Left kidney (tissue), 1 donor: ENCODE measurements at regions not wholly inside any gene's neighbourhood (a gene's known extent, or its start where the extent isn't known, plus 50 kb on each side); places are given as distances from the start of the nearest gene placed in this dataset.

Experiments used
- DNase-seq: peaks from one replicate; pipeline ENCODE4 v3.0.0-alpha.2; 2013

DNA sequence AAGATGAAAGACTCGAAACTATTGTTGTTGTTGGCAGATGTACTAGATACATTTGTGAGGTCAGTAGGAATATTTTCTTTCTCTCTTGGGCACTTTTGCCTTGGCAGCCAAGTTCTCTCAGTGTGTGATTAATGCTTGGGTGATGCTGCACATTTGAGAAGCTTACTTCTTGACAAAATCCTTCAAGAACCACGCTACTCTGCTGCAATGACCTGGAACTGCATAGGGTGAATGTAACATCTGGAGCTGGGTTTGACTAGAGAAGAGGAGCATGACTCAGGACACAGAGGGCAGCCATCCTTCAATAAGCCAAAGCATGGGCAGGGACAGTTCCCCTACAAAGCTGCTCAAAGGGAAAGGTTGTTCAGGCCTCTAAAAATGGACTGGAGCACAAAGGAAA lies 75.5 kb upstream of the PUM3 start:
- no peak for DNase-seq

- DNase-seq = no peak
Observed at GRCh38 chr9:2916382-2916985, 72.6 kb upstream of the PUM3 start.

- DNase-seq = no peak
Observed at GRCh38 chr9:2913026-2913425, 69.1 kb upstream of the PUM3 start.

DNA sequence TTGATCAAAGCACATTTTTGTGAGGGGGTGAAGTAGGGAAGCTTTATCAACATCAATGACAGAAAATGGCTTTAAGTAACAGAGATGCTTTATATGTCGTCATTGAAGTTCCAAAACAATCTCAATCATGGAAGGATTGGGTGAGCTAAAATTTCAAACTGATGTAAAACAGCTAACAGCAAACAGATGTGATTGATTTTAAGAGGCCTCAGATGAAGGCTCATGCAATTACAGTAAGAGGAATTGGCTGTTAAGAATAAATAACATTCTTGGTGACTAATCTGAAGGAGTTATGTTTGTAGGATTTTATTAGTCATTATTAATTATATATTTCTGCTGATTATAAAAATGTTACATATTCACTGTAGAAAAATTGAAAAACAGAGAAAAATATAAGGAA lies 63.5 kb upstream of the PUM3 start:
- DNase-seq = no peak

DNA sequence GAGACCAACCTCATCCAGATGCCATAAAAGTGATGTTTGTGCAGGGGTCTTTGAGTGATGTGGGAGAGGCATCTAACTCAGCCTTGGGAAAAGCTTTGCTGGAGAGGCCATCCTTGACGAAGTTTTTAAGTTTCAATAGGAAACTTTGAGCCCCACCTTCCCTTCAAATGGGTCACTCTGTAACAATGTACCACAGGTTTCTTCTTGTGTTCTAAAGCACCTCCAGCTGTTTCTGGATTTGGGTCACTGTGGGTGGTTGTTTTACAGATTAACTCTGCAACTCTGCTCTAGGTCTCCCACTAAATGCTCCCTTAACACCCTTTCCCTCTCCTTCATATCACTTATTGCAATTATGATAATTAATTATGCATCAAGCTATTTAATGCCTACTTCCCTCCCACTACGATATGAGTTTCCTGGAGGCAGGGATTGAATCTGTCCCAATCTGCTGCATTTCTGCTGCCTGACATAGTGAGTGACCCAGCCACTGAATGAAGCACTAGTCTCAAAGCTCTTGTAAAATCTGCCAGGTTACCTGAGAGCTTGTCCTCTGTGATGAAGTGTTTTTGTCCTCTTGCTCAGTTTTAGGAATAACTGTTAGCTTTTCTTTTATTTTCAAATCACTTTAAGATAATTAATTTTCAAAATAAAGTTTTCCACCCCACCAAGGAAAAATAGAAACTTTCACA lies 60.5 kb upstream of the PUM3 start:
- DNase-seq = no peak
